ENCODE measurements at regions not wholly inside any gene's neighbourhood (a gene's known extent, or its start where the extent isn't known, plus 50 kb on each side); places are given as distances from the start of the nearest gene placed in this dataset.

- TF ChIP-seq CTCF (IDR thresholded peaks at IDR 0.05), result no peak
- no peak for TF ChIP-seq POLR2A (IDR thresholded peaks at IDR 0.05)
Measured at GRCh38 chr9:99682378-99682777, 139.3 kb upstream of the NR4A3 start.
